ENCODE measurements at regions not wholly inside any gene's neighbourhood (a gene's known extent, or its start where the extent isn't known, plus 50 kb on each side); places are given as distances from the start of the nearest gene placed in this dataset.

DNA sequence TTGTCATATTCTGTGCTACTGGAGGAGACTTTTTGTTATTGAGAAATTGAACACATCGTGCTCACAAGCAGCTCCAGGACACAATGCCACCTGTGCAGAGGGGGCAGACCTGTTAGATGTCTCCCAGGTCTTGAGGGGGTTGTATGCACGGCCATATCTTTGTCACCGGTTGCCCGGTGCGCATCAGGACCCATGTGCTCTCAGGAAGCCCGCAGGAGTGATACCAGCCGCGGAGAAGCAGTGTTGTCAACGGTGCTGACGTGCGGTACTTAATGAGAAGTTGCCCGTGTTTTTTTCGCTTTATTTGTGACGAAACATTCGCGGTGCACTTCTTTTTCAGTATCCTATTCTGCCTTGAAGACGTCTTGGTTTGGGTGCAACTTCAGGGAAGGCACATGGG, 128.2 kb upstream of the RTL1 start:
- H3K36me3 Mint-ChIP-seq, result no peaks in the 10 kb centered on the region
- no peak for DNase-seq
- no peak overlapping the region for H3K27ac Mint-ChIP-seq

DNA sequence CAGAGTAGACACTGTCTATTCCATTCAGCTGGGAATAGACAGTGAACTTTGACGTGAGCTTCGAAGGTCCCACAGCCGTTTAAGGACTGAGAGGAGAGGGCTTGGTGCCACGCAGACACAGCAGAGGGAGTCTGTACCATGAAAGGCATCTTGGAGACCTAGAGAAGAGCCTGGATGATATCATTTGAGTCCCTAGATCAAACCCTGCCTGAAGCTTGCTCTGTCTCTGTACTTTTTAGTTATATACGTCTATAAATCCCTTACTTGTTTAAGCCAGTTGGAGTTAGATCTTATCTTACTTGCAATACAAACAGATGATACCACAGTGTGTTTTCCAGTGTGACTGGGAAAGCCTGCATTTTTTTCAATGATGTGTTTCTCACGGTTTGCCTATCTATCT, 128.9 kb upstream of the RTL1 start:
- no peaks in the 10 kb centered on the region for H3K27me3 Mint-ChIP-seq (ENCODE audit: low read depth in 2 of 2)
- H3K4me1 Mint-ChIP-seq, result no peaks in the 10 kb centered on the region
- Histone ChIP-seq H3K36me3 (ENCODE audit: control insufficient read depth, insufficient read depth, low read length) (no peaks in the 10 kb centered on the region), H3K9me3 (ENCODE audit: control insufficient read depth, insufficient read depth, low read length) (no peaks in the 10 kb centered on the region), H3K4me3 (ENCODE audit: low read length) (no peak overlapping the region), H3K27me3 (ENCODE audit: control insufficient read depth, insufficient read depth, low read length) (no peaks in the 10 kb centered on the region), H3K27ac (ENCODE audit: low read length) (no peak overlapping the region), H3K4me1 (ENCODE audit: control insufficient read depth, insufficient read depth, low read length) (no peaks in the 10 kb centered on the region)
- H3K27ac Mint-ChIP-seq, result no peak overlapping the region
- DNase-seq, result no peak
- WGBS (ENCODE audit: insufficient coverage), result 81% methylated on average over 5 of the region's 6 CpGs
- no peaks in the 10 kb centered on the region for H3K36me3 Mint-ChIP-seq
- ATAC-seq, result no peak
- no peaks in the 10 kb centered on the region for H3K9me3 Mint-ChIP-seq
- H3K4me3 Mint-ChIP-seq, result no peak overlapping the region
- intact Hi-C loops (cut with micrococcal nuclease), result no loop called here
- TF ChIP-seq, protein P1, sequence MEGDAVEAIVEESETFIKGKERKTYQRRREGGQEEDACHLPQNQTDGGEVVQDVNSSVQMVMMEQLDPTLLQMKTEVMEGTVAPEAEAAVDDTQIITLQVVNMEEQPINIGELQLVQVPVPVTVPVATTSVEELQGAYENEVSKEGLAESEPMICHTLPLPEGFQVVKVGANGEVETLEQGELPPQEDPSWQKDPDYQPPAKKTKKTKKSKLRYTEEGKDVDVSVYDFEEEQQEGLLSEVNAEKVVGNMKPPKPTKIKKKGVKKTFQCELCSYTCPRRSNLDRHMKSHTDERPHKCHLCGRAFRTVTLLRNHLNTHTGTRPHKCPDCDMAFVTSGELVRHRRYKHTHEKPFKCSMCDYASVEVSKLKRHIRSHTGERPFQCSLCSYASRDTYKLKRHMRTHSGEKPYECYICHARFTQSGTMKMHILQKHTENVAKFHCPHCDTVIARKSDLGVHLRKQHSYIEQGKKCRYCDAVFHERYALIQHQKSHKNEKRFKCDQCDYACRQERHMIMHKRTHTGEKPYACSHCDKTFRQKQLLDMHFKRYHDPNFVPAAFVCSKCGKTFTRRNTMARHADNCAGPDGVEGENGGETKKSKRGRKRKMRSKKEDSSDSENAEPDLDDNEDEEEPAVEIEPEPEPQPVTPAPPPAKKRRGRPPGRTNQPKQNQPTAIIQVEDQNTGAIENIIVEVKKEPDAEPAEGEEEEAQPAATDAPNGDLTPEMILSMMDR (IDR thresholded peaks at IDR 0.05), result no peak

More for the DNA sequence above, 128.2 kb upstream of the RTL1 start:
- no peaks in the 10 kb centered on the region for H3K4me1 Mint-ChIP-seq
- no peak for ATAC-seq
- Histone ChIP-seq H3K36me3 (ENCODE audit: control insufficient read depth, insufficient read depth, low read length) (no peaks in the 10 kb centered on the region), H3K4me1 (ENCODE audit: control insufficient read depth, insufficient read depth, low read length) (no peaks in the 10 kb centered on the region), H3K27ac (ENCODE audit: low read length) (no peak overlapping the region), H3K9me3 (ENCODE audit: control insufficient read depth, insufficient read depth, low read length) (no peaks in the 10 kb centered on the region), H3K4me3 (ENCODE audit: low read length) (no peak overlapping the region), H3K27me3 (ENCODE audit: control insufficient read depth, insufficient read depth, low read length) (no peaks in the 10 kb centered on the region)
- H3K4me3 Mint-ChIP-seq, result no peak overlapping the region
- H3K9me3 Mint-ChIP-seq, result no peaks in the 10 kb centered on the region
- 91% methylated on average over 17 of the region's 17 CpGs for WGBS (ENCODE audit: insufficient coverage)
- H3K27me3 Mint-ChIP-seq (ENCODE audit: low read depth in 2 of 2), result no peaks in the 10 kb centered on the region
- intact Hi-C loops (cut with micrococcal nuclease), result no loop called here
- TF ChIP-seq, protein P1 (IDR thresholded peaks at IDR 0.05), result no peak

DNA sequence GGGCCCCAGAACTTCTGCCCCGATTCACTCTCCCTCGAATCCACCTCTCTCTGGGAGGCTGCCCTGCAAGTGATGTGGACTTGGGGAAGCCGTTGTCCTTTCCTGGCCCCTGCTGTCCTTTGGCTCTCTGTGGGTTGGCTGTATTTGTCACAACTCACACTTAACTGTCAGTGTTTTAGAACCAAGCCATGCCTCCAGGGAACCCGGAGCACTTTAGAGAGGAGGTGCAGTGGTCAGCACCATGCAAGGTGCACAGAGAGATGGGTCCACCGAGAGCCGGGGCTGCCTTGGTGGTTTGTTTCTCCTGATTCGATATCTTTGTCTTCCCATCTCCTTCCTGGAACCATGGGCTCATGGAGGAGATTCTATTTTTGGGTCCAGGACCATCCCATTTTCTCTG, 129.5 kb upstream of the RTL1 start:
- no peaks in the 10 kb centered on the region for H3K36me3 ChIP-seq (ENCODE audit: control insufficient read depth, insufficient read depth, low read length)
- Mint-ChIP-seq H3K4me3 (no peak overlapping the region), H3K9me3 (no peaks in the 10 kb centered on the region), H3K36me3 (no peaks in the 10 kb centered on the region), H3K4me1 (no peaks in the 10 kb centered on the region), H3K27ac (no peak overlapping the region), H3K27me3 (ENCODE audit: low read depth in 2 of 2) (no peaks in the 10 kb centered on the region)
- intact Hi-C loops (cut with micrococcal nuclease), result no loop called here
- TF ChIP-seq, protein P1 (IDR thresholded peaks at IDR 0.05), result no peak
- DNase-seq (no peak), ATAC-seq (no peak)
- H3K9me3 ChIP-seq (ENCODE audit: control insufficient read depth, insufficient read depth, low read length), result no peaks in the 10 kb centered on the region
- H3K27ac ChIP-seq (ENCODE audit: low read length), result no peak overlapping the region
- 88% methylated on average over 7 of the region's 7 CpGs for WGBS (ENCODE audit: insufficient coverage)
- H3K4me1 ChIP-seq (ENCODE audit: control insufficient read depth, insufficient read depth, low read length), result no peaks in the 10 kb centered on the region
- no peaks in the 10 kb centered on the region for H3K27me3 ChIP-seq (ENCODE audit: control insufficient read depth, insufficient read depth, low read length)
- no peak overlapping the region for H3K4me3 ChIP-seq (ENCODE audit: low read length)

DNA sequence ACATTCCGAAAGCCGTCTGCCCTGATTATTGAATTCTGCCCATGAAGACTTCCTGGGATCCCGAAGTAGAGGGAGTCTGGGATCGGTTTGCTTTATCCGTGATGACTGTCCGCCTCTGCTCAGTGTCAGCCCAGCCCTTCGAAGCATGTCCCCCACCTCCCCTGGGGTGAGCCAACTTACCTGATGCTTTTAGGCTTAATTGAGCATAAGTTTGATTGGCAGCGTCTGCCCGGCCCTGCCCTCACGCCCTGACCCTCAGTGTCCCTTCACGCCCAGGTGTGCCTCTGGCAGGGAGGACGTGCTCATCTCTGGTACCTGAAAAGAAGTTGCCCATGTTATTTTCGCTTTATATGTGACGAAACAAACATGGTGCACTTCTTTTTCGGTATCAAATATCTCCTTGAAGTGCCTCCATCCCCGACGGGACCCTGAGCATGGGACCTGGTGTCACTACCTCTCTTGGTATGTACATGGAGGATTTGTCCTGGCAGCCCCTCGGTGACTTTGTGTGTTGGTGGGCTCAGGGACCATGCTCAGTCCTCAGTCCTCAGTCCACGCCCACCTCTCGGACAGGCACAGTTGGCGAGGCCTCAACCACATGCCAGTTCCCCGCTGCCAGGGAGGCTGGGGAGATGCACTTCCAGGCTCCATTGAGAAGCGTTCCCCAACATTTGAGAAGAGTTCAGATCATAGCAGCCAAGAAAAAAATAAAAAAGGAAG, 130.1 kb upstream of the RTL1 start:
- H3K4me1 Mint-ChIP-seq, result no peaks in the 10 kb centered on the region
- H3K27ac Mint-ChIP-seq, result no peak overlapping the region
- no peak overlapping the region for H3K4me3 Mint-ChIP-seq
- no peaks in the 10 kb centered on the region for H3K36me3 Mint-ChIP-seq
- Histone ChIP-seq H3K4me1 (ENCODE audit: control insufficient read depth, insufficient read depth, low read length) (no peaks in the 10 kb centered on the region), H3K36me3 (ENCODE audit: control insufficient read depth, insufficient read depth, low read length) (no peaks in the 10 kb centered on the region), H3K4me3 (ENCODE audit: low read length) (no peak overlapping the region), H3K9me3 (ENCODE audit: control insufficient read depth, insufficient read depth, low read length) (no peaks in the 10 kb centered on the region), H3K27ac (ENCODE audit: low read length) (no peak overlapping the region), H3K27me3 (ENCODE audit: control insufficient read depth, insufficient read depth, low read length) (no peaks in the 10 kb centered on the region)
- H3K9me3 Mint-ChIP-seq, result no peaks in the 10 kb centered on the region
- WGBS (ENCODE audit: insufficient coverage), result 92% methylated on average over 23 of the region's 23 CpGs
- intact Hi-C loops (cut with micrococcal nuclease), result no loop called here
- ATAC-seq (no peak), DNase-seq (no peak)
- H3K27me3 Mint-ChIP-seq (ENCODE audit: low read depth in 2 of 2), result no peaks in the 10 kb centered on the region
- TF ChIP-seq, protein P1 (IDR thresholded peaks at IDR 0.05), result no peak
